Adrenal gland (tissue), 5 donors: ENCODE measurements at regions not wholly inside any gene's neighbourhood (a gene's known extent, or its start where the extent isn't known, plus 50 kb on each side); places are given as distances from the start of the nearest gene placed in this dataset.

Experiments
- POLR2A ChIP-seq, 2 donors: fragments of 450-650 bp; IDR thresholded peaks; one replicate each; pipeline ENCODE4 v1.6.1; 2017; ENCODE audit warnings: antibody characterized with exemption in 2 of 2, mild to moderate bottlenecking in 2 of 2, moderate library complexity in 1 of 2
- TF ChIP-seq, protein P1 (sequence below), 6 experiments: fragments of 450-650 bp in 4 of 6; fragments of 200-600 bp in 2 of 6; sonication (generic) in 1 of 6; IDR thresholded peaks; 1 replicate in 5 of 6; 2 replicates in 1 of 6; pipeline versions ENCODE4 v1.5.1 to v1.8.0; 2016 to 2021; ENCODE audit warnings: antibody characterized with exemption in 6 of 6, mild to moderate bottlenecking in 2 of 6, moderate library complexity in 1 of 6
- donor health status: DM: no; HTN: no; CAD: no.

DNA sequence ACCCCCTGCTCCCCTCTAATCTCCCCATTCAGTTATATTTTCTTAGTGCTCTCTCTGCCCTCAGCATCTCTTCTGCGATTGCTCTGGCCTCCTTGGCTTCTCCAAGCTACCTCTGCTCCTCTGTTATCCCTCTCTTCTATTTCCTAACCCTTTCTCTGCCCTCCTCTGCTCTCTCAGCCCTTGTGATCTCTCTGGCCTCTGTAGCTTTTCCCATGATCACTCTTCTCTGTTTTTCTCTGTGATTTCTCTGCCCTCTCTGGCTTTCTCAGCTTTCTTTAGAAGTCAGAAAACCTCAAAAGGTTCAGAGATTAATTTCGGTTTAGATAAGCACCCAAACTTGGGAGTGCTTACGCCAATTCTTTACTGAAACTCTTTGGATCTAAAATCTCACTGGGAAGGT is 795.0 kb downstream of the DIAPH3 start:
- TF ChIP-seq, protein P1, sequence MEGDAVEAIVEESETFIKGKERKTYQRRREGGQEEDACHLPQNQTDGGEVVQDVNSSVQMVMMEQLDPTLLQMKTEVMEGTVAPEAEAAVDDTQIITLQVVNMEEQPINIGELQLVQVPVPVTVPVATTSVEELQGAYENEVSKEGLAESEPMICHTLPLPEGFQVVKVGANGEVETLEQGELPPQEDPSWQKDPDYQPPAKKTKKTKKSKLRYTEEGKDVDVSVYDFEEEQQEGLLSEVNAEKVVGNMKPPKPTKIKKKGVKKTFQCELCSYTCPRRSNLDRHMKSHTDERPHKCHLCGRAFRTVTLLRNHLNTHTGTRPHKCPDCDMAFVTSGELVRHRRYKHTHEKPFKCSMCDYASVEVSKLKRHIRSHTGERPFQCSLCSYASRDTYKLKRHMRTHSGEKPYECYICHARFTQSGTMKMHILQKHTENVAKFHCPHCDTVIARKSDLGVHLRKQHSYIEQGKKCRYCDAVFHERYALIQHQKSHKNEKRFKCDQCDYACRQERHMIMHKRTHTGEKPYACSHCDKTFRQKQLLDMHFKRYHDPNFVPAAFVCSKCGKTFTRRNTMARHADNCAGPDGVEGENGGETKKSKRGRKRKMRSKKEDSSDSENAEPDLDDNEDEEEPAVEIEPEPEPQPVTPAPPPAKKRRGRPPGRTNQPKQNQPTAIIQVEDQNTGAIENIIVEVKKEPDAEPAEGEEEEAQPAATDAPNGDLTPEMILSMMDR (IDR thresholded peaks at IDR 0.05), result no peak
- no peak for TF ChIP-seq POLR2A (IDR thresholded peaks at IDR 0.05)
